Daoy (cell line): ENCODE measurements at regions not wholly inside any gene's neighbourhood (a gene's known extent, or its start where the extent isn't known, plus 50 kb on each side); places are given as distances from the start of the nearest gene placed in this dataset.

Source experiments
- DNase-seq: peaks from one replicate; pipeline ENCODE4 v3.0.0-alpha.2; 2015; ENCODE audit warnings: low read depth

DNA sequence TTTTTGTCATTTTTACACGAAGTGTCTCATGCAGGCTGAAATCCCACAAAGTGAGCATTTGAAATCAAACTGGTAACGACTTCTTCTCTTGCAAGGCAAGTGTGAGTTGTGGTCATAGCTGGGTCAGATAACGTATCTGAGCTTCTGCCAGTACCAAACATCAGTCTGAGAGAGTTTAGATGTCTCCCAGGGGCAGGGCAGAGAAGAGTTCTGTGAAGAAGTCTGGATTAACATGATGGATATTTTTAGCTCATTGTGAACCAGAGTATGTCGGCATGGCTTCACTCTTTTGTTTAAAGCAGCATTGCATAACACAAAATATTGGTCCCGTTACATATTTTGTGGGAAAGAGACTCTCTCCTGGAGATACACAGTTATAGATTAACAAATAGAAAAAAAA is 655.5 kb upstream of the KLHL29 start:
- DNase-seq: no peak

DNA sequence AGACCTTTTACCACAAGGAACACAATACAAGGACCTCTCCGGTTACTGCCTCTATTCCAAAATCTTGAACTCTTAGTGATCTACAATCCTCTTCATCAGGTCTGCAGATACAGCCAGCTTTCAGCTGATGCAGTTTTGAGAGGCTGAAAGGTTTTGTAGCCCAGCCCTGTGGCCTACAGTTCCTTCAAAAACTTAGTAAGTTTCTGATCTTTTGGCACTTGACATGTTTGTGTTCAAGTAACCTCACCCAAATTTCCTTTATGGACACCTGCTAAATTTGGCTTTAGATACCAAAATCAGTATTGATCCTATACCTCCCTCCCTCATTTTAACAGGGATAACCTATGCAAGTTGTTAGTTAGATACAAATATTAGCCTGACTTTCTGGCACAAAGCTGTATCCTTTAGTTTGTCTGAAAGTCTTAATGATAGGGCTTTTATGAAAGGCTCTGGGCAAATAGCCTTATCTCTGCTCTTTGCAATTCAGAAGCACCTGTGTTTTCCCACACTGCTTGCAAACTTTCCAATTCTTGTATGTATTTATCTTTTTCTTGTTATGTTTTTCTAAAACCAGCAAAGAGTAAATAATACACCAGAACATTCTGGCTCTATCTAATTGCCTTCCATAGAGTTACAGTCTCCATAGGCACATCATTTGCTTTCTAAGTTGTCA is 650.5 kb upstream of the KLHL29 start:
- DNase-seq: no peak

DNA sequence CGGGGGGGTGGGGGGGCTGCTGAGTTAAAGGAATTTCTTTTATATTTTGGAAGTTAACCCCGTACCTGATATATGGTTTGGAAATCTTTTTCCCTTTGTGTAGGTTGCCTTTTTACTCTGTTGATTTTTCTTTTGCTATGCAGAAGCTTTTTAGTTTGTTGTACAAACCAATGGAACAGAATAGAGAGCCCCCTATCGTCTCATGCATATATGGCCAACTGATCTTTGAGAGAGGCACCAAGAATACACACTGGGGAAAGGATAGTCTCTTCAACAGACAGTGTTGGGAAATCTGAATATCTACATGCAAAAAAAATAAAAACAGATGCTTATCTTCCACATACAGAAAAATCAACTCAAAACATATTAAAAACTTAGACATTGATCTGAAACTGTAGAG is 647.8 kb upstream of the KLHL29 start:
- no peak for DNase-seq

DNA sequence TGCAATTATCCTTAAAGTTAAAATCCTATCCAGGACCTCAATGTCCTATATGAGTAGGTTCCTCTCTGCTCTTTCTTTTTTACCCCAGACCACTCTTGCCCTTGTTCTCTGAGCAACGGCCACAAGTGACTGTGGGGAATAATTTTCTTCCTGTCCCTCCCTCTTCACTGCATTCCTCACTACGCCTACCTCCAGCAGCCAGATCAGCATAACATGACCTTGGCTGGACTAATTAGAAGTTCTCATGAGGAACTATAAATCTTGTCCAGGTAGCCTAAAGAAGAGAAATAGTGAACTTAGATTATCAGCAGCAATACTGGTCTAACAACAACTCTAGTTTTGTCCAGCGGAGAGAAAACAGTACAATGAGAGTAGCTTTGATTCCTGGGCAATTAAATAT is 643.8 kb upstream of the KLHL29 start:
- no peak for DNase-seq

DNA sequence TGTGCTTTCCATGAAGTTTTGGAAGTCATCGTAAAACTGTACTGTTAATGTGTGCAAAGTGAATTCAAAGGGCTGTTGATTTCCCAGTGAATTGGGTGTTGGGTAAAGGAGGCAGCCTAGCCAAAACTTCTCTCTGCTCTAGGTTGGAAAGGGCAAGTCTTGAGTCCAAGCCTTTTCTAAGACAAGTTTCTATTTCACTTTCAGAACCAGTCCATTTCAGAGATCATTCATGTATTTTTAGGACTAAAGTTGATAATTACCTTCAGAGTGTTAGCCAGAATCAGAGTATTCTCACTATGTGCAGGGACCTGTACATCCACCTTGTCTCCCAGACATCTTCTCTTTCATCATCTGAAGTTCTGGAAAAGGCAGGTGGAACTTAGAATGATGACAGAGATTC is 636.1 kb upstream of the KLHL29 start:
- no peak for DNase-seq

DNA sequence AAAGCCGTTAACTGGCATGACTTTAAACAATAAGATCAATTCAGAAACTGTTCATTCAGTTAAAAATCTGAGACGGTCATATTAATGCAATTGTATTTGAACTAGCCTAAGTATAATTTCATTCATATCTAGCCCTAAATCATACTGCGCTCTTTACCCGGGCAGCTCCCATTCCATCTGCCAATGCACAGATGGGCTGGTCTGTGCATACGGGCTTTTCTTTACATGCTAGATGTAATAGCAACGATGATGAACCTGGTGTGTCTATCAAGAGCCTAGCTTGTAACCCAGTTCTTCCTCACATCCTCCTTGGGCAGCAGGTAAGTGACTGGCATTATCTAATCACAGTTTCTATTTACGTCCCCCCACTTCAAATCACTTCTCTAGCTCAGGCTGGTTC is 631.5 kb upstream of the KLHL29 start:
- no peak for DNase-seq

DNA sequence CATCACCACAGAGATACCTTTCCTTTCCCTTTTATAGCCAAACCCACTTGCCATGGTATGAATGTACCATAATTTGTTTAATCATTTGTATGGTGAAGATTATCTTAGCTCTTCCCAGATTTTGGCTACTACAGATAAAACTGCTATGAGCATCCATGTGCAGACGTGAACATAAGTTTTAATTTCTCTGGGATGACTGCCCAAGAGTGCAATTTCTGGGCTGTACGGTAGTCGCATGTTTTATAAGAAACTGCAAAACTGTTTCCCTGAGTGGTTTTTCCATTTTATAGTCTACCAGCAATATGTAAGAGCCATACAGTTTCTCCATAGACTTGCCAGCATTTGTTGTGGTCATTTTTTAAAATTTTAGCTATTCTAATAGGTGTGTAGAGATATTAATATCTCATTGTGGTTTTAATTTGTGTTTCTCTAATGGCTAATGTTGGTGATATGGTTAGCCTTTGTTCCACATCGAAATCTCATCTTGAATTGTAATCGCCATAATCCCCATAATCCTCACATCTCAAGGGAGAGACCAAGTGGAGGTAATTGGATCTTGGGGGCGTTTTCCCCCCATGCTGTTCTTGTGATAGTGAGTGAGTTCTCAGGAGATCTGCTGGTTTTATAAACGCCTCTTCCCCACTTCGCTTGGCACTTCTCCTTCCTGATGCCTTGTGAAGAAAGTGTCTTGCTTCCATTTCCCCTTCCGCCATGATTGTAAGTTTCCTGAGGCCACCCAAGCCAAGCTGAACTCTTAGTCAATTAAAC is 628.5 kb upstream of the KLHL29 start:
- DNase-seq: no peak

DNA sequence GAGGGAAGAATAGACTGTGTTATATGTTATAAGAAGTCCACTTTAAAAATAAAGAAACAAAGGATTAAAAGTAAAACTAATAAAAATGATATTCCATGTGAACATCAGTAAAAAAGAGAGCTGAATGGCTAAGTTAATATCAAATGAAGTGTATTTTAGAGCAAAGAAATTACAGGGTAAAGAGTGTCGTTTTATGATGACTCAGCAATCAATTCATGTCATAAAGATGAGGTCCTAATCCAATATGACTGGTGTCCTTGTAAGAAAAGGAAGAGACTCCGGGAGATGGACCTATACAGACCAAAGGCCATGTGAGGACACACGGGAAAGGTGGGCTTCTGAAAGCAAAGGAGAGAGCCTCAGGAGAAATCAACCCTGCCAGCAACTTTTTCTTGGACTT is 615.5 kb upstream of the KLHL29 start:
- DNase-seq: no peak

DNA sequence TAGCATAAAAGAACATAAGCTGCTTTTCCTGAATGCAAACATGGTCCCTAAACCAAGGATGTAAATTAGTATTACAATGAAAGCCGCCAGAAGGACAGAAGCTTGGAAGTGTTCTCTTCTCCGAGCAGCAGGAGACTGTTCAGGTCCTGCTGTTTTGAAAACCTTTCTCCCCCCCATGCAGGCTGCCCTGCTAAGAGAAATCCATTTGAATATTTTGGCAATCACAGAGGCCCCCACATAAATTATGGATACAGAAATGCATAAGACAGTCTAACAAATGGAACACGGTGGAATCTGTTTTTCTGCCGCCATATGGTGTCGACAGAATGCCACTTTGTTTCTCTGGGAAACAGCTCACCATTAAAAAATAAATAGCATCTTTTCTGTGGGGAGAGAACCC is 600.4 kb upstream of the KLHL29 start:
- DNase-seq: no peak

DNA sequence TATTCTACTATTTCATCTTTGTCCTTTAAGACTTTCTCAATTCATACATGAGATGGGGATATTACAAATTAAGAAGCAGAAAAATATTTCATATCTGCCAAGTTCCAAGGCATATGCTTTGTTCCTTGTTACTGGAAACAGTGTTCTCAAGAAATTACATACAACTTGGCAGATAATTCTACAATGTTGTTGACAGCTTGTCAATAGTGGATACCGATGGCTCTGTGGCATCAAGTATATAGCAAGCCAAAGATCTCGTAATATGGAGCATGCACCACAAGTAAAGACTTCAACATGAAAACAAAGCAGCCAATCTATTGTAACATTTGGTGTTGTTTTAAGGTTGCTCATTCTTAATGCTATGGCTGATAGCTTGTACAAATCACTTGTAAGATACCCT is 598.2 kb upstream of the KLHL29 start:
- no peak for DNase-seq

DNA sequence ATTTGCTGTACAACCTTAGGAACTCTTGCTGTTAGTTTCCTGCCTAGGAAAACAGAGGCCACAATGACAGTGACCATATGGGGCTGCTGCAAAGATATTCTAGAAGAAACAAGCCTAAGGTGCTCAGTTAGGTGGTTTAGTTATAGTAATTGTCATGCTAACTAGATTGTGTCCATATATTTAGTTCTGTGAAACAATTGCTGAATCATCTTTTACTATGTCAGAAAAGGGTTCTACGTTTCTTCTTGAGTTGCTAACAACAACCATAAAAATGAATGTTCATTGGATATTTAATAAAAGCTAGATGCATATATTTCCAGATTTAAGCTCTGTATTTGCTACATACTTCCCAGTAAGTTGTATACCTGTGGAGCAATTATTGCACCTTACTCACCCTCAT is 597.2 kb upstream of the KLHL29 start:
- no peak for DNase-seq

DNA sequence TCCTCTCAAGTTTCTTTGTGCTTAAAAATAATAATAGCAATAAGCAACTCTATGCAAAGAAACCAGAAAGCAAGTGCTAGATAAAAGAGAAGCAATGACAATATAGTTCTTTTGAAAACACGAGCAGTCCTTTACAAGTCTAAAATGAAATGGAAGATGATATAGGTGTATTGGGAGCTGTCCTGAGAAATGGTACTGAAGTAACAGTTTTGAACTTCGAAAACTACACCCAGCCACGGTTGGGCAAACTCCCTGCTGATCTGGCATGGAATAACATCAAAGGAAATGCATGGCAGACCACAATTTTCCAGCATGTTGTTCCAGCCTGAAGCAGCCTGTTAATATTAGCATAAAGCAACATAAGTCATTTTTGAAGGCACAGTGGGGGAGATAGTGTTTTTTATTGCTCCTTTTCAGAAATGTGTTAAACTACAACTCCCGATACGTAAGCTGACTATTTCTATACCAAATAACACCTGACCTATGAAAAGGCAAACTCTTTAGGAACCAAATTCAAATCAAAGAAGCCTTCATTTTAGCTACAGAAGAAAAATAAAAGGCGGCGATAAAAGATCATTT is 596.1 kb upstream of the KLHL29 start:
- DNase-seq: no peak

DNA sequence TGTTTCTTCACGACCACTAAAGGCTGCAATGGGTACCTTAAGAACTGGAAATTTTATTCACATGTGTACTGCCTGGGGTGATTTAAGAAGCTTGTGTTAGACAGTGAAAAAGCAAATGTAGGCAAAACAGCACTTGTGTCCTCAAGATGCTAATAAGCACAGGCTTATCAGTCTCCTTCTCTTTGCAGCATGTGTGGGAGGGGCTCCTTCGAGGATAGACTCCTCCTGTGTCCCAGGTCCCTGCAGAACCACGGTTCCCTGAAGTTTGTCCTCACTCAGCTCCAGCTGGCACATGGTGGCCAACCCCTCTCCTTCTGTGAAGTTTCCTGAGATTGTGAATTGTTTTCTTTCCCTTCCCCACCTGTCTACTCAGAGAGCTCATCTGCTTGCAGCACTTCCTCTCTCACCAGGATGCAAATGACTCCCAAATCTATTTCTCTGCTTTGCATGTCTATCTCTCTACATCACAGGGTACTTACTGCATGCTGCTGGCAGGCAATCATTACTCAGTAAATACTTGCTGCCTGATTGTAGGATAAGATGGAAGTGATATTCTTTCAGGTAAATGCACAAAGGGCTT is 589.6 kb upstream of the KLHL29 start:
- DNase-seq: no peak

DNA sequence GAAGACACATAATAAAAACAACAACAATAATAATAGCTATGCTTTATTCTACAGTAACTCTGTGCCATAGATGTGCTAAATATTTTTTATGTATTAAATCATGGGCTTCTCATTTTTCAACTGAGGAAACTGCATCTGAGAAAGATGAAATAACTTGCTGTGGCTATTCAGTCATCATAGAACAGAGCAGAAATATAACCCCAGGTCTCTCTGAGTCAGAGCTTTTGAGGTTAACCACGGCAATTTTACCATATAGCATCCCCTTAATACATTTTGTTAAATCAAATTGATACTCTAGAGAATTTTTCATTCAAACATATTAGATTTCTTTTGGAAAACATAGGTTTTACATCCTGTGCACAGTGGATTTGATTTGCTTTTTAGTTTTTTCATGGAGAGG is 586.6 kb upstream of the KLHL29 start:
- DNase-seq: no peak

DNA sequence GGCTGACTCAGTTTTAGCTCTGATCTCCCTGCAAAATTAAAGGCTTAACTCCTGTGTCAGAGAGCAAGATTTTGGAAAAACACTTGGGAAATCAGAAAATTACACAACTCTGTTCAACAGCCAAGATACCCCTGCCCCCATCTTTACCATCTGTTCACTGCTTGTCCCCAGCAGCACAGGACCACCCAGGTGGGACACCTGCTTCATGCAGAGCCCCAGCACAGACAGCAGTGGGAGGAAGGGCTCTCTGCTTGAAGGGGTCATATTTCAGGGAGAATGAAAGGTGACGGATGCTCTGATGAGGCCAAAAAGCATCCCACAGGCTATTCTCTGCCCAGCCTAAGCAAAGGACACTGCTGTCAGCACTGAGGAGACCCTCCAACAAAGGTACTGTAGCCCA is 584.6 kb upstream of the KLHL29 start:
- DNase-seq: no peak

DNA sequence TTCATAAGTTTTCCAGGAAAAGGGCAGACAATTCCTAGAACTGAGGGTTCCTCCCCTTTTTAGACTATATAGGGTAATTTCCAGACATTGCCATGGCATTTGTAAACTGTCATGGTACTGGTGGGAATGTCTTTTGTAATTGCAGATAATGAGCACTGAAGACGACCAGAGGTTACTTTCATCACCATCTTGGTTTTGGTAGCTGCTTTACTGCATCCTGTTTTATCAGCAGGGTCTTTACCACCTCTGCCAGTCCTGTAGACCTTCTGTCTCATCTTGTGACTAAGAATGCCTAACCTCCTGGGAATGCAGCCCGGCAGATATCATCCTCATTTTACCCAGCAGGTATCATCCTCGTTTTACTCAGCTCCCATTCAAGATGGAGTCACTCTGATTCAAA is 583.9 kb upstream of the KLHL29 start:
- no peak for DNase-seq

DNA sequence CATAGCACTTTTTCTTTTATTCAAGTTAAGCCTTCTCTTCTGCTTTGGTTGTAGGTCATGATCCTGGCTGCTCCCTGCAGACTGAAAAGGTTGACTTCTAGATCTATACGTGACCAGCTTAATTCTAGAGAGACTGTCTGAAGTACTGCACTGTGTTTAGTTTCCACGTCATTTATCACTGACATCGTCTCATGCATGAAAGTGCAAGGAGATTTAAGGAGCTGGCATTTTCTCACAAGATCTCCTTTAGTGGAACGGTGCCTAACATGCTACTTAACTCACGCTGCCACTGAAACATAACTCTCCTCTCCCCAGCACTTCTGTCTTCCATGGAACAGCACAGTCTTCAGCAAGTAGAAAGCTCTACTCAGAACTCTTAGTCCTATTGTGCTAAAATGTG is 583.0 kb upstream of the KLHL29 start:
- no peak for DNase-seq

DNA sequence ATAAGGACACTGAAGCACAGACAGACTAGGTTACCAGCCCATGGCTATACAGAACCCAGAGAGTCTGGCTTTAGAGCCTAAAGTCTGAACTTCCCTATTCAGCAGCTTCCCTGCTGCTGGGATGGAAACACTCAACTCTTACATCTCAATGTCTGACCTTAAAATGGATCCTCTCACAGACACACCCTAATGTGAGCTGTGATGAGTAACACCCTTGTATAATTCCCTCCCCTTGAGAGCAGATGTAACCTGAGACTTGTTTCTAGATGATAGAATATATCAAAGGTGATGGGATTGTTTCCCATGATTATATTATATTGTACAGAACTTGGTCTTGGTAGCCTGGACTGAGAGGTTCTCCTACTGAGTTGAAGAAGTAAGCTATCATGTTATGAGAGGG is 577.1 kb upstream of the KLHL29 start:
- no peak for DNase-seq

DNA sequence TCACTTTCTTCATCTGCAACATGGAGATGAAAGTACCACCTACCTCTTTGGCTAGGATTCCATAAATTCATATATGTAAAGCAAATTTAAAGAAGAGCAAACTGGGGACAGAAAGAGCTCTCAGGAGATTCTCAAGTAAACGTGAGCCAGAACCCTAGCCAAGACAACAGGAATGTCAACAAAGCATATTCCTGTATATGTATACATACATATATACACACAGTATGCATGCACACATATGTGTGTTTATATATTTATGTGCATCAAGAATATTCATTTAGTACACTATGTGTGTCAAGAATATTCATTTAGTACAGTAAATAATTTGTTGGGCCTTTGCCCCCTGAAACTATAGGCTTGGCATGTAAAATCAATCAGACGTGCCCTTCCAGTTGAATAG is 574.4 kb upstream of the KLHL29 start:
- no peak for DNase-seq

DNA sequence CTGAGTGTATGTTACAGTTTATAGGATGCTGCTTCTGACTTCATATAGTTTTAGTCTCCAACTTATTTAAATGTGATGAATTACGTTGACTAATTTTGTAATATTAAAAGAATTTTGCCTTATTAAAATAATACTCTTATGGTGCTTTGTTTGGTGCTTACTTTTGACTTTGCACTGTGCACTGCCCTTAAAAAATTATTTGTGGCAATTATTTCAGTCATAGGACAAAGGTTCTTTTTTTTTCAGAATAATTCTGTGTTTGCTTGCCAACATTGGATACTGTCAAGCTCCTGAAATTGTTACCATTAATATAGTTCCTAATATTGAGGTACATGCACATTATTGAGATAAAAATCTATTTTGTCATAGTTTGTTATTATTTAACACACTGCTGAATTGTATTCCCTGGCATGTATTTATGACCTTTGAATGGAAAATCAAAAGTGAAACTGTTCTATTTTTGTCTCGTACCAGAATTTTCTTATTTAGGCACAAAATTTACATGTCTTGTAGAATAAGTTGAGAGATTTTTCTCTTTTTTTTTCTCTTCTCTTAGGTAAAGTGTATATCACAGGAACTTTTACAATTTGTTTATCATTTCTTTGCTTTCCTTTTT is 572.8 kb upstream of the KLHL29 start:
- DNase-seq: no peak

DNA sequence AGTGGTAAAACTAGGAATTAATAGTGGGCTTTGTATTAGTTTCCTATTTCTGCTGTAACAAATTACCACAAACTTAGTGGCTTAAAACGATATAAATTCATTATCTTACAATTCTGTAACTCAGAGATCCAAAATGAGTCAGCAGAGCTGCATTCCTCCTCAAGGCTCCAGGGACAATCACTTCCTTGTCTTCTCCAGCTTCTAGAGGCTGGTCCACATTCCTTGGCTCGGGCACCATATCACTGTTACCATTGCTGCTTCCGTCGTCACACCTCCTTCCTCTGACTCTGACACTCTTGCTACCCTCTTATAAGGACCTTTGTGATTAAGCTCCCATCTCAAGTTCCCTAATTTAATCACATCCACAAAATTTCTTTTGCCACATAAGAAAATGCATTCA is 567.8 kb upstream of the KLHL29 start:
- DNase-seq: no peak

DNA sequence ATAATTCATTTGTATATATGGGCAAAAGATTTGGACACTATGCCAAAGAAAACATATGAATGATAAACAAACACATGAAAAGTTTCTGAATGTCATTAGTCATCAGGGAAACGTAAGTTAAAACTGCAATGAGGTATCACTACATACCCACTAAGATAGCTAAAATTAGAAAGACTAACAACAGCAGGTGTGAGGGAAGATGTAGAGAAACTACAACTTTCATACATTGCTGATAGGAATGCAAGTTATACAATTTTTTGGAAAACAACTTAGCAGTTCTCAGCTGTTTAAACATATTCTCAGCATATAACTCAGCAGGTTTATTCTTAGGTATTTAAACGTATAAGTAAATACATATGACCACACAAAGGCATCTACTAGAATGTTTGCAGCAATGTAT is 563.5 kb upstream of the KLHL29 start:
- no peak for DNase-seq

DNA sequence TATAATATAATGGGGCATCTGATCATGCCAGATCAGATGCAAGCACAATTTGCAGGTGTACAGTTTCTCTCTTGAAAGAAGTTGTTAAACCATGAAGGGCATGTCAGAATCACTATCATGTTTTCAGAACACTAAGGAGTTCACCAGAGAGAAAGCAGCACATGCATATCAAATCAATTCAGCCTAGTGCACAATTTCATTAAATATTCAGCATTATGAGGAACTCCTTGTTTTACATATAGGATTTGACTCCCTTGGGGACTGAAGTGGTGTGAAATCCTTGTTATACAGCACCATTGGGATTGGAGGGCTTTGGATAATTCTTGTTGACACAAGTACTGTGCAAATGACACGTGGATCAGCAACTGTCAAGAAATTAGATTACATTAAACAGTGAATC is 562.1 kb upstream of the KLHL29 start:
- DNase-seq: no peak
